HG03025 (cell line): ENCODE measurements at regions not wholly inside any gene's neighbourhood (a gene's known extent, or its start where the extent isn't known, plus 50 kb on each side); places are given as distances from the start of the nearest gene placed in this dataset.
"Not testable (repeated sequence)": the region's sequence is repeated elsewhere in the genome, so short reads cannot be mapped to it uniquely, and the experiment has no call there.

Source experiments
- ATAC-seq: cut with Tn5 transposase; IDR thresholded peaks from one replicate; pipeline ENCODE4 v1.9.1; 2021; ENCODE audit warnings: mild to moderate bottlenecking, moderate library complexity; ENCODE audit not compliant: unreplicated experiment, low FRiP score

GRCh38 chr5:163916861-163917260 lies 411.4 kb downstream of the MAT2B start:
- ATAC-seq = no peak

DNA sequence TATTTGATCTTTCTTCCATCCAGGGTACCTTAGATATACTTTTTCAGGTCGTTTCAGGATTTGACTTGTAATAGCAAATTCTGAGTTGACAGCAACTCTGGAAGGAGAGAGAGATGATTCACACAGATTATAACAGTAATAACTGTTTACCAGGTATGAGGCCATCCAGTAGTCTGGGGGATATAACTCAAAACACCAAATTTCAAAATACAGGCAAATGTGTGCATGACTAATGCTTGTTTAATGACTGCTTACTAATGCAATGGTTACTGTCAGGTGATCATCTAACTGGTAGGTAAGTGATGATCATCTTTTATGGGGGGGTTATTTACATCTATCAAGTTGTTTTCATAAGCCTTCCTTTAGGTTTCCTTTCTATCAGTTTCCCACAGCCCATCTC lies 412.3 kb downstream of the MAT2B start:
- no peak for ATAC-seq

DNA sequence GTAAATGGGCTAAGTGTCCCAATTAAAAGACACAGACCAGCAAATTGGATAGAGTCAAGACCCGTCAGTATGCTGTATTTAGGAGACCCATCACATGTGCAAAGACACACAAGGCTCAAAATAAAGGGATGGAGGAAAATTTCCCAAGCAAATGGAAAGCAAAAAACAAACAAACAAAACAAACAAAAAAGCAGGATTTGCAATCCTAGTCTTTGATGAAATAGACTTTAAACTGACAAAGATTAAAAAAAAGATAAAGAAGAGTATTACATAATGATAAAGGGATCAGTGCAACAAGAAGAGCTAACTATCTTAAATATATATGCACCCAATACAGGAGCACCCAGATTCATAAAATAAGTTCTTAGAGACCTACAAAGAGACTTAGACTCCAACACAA lies 429.6 kb downstream of the MAT2B start:
- ATAC-seq = not testable (repeated sequence)

- ATAC-seq = no peak
These were observed 433.2 kb downstream of the MAT2B start for GRCh38 chr5:163938595-163938994.

DNA sequence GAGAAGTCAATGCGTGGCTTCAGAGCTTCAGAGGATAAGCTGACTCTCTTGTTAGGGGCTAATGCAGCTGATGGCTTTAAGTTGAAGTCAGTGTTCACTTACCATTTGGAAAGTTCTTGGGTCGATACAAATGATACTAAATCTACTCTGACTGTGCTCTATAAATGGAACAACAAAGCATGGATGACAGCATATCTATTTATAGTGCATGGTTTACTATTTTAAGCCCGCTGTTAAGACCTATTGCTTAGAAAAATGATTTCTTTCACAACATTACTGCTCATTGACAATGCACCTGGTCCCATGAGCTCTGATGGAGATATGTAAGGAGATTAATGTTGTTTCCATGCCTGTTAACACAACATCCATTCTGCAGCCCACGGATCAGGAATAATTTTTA lies 435.7 kb downstream of the MAT2B start:
- ATAC-seq = no peak

DNA sequence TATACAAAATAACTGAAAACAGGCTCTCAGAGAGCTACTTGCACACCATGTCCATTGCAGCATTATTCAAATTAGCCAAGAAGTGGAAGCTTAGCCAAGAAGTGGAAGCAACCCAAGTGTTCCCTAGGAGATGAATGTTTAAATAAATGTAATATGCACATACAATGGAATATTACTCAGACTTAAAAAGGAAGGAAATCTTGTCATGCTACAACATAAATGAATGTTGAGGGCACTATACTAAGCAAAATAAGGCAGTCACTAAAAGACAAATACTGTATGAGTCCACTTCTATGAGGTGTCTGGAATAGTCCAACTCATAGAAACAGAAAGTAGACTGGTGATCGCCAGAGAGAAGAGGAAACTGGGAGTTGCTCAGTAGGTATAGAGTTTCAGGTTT lies 438.1 kb downstream of the MAT2B start:
- ATAC-seq = no peak

DNA sequence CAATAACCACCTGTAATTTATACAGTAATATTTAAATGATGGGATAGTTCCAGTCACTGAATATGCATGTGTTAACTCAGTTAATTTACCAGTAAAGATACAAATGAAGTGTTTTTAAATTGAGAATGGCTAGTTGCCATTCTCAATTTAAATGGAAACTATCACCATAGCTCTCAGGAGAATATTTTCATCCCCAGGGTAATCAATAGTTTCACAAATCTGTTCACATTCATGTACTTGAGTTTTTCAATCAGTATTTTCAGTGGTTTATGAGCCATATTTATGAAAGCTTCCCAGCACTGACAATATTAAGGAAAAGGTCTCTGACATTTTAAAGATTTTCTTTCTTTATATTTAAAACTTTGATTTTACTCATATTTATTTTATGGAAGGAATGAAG lies 439.3 kb downstream of the MAT2B start:
- no peak for ATAC-seq

DNA sequence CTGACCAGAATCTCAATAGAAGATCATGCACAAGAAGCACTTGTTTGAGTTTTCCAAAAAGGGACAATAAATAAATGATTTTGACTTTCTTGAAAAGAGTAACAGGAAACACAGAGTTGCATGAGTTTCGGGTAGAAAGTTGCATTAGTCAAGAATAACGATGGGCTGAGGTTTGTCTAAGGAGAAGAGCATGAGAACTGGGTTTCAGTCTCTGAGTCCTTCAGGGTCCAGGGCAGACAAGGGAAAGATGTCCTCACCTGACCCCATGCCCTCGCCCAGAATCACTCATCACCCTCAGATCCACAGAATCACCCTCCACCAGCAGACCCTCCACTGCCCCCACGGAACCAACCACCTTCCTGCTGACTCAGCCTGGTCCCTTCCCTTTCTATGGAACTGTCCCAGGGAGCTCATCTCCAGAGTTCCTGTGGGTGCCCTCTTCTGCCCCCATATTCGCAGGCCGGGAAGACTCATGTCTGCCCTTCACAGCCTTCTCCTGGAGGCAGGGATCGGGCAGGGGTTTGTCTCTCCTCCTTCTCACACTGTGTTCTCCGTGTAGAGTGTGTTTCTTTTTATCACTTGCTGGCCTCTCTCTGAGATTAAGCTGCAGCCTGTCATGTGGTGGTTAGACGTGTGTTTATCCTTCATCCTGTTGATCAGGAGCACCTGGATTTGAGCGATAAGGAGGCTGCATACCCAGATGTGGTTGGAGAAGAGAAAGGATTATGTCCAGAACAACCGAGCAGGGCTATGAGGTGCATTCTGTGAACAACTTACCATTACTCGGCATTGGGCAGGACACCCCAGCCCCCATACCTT lies 442.6 kb downstream of the MAT2B start:
- ATAC-seq = no peak

DNA sequence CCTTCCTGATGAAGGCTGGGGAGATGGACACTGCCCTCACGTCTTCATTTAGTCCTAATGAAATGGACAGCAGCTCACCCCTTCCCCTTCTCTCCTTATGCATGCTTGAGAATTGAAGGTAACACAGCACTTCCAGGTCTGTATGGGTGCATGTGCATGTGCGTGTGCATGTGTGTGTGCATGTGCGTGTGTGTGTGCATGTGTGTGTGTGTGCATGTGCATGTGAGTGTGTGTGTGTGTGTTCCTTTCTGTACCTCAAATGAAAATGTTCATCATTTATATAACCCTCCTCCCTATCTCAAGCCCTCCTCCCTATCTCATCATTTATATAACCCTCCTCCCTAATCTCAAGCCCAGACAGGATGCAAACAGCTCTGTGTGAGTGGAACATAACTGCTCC lies 444.8 kb downstream of the MAT2B start:
- no peak for ATAC-seq

- ATAC-seq = no peak
These were observed 445.6 kb downstream of the MAT2B start for GRCh38 chr5:163951069-163951468.

DNA sequence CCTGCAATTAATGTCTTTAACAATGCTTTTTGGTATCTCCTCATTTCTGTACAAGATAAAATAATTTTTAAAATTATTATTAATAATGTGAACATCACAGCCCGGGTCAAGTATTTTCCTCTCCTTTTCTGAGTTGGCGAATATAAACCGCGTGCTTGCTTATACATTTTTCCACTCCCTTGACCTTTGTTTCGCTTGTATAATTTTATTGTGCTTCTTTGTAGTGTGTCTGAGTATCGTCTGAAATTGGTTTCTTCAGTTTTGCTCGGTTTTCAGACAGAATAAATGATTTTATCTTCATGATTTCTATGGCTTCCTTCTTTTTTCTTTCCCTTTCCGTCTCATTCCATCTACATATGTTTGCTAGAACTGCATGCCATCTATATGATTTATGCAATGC lies 448.5 kb downstream of the MAT2B start:
- ATAC-seq = no peak

- not testable (repeated sequence) for ATAC-seq
These were observed 455.8 kb downstream of the MAT2B start for GRCh38 chr5:163961230-163961629.

DNA sequence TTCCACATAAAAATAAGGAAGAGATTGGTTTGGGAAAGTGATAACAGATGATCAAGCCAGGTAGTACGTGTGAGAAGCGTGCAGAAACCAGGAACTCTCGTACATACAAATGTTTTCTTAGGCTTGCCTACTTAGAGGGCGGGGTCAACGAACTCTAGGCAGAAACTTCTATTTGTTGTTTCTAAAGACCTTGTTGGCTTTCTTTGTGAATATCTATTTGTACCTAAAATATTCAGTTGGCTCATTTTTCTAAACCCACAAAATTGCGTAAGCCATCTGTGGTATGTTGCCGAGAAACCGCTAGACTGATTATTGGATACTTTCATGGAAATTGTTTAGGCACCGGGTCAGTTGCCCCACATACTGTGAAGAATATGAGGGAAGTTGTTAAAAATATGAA lies 458.5 kb downstream of the MAT2B start:
- no peak for ATAC-seq

- ATAC-seq = no peak
These were observed 459.3 kb downstream of the MAT2B start for GRCh38 chr5:163964671-163965070.

DNA sequence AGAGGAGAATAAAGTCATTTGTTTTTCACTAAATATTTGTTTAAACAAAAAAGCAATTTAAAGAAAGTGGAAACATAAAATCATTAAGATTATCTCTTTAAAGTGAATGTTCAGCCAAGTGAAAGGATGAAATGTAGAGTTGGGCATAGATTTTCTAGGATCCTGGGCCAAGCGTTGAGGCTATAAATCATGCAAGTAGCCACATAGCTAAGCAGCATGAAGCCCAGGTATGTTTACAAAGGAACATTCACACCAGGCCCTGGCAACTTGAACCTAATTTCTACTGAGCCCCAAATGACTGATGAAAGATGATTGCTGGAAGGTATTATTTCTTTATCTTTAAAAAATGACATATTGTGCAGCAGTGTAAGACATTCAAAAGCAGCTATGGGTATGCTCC lies 461.8 kb downstream of the MAT2B start:
- ATAC-seq = no peak

GRCh38 chr5:163968651-163969050 lies 463.2 kb downstream of the MAT2B start:
- no peak for ATAC-seq

DNA sequence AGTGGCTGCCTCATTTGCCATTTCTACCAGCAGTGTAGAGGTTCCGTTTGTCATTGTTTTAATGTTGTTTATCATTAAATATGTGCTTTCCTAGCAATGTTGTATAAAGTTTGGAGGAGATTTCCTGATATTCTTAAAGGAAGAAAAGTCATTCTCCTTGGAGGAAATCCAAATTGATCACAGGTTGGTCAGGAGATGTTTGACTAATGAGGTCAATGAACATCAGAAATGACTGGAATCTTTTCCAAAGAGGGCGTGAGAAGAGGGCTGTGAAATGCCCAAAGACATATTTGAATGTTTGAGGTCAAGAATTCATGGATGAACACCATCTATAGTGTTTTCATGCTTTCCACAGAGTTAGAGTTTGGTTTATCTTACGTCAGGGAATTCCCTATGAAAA lies 471.3 kb downstream of the MAT2B start:
- ATAC-seq = no peak

GRCh38 chr5:163978897-163979296 lies 473.5 kb downstream of the MAT2B start:
- ATAC-seq = no peak

DNA sequence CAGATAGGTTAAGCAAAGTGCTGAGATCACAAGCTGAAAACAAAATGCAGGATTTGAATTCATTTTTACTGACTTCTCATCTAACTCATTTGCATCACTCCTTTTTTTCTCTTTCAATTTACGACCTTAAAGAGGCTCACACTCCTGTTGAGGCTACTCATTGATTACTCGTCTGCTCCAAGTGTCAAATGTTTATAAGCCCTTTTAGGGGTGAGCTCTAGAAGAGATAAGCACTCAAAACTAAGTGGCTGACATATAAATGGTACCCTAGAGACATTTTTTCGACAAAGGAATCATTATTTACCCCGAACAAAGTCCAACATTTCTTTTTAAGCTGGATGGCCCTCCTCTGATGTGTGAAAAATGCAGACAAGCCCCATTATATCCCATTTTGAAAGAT lies 483.1 kb downstream of the MAT2B start:
- no peak for ATAC-seq

- ATAC-seq = no peak
These were observed 487.7 kb downstream of the MAT2B start for GRCh38 chr5:163993126-163993525.

GRCh38 chr5:163995206-163995605 lies 489.8 kb downstream of the MAT2B start:
- ATAC-seq = no peak

DNA sequence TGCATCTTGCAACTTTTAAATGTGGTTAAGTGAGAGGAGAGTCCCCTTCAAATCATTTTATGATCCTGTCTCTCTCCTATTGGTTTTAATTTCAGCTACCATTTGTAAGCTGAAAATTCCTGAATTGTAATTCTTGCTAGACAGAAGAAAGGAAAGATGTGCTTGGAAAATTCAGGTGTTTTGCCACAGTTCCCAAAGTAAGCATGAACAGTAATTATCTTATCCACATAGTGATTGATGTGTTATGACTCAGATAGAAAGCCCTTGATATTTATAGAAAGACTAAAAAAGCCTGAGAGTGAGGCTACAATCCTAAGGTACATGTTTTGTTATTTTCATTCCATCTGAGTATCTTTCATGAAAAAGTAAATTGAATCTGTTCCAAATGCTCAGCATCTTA lies 492.5 kb downstream of the MAT2B start:
- ATAC-seq = no peak

DNA sequence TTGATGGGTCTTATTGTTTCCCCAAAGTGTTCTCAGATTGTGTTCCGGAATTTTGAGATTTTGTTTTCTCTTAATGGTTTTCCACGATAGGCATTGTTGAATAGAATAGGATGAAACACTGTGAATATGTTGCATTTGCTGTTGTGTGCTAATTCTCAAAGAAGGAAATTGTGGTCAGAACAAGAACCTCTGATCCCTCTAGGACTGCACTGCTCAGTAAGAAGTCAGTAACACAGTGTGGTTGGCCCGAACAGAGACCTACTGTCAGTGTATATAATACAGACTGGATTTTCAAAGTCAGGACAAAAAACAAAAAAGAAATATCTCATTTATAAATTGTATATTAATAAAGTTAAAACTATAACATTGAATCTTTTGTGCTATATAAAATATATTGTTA lies 494.8 kb downstream of the MAT2B start:
- no peak for ATAC-seq
